Amygdala (tissue), 56 donors: ENCODE measurements at regions not wholly inside any gene's neighbourhood (a gene's known extent, or its start where the extent isn't known, plus 50 kb on each side); places are given as distances from the start of the nearest gene placed in this dataset.

Source experiments
- DNase-seq, 56 donors: peaks; one replicate each; lab custom pipeline; 2025; lab: John Stamatoyannopoulos, UW

DNA sequence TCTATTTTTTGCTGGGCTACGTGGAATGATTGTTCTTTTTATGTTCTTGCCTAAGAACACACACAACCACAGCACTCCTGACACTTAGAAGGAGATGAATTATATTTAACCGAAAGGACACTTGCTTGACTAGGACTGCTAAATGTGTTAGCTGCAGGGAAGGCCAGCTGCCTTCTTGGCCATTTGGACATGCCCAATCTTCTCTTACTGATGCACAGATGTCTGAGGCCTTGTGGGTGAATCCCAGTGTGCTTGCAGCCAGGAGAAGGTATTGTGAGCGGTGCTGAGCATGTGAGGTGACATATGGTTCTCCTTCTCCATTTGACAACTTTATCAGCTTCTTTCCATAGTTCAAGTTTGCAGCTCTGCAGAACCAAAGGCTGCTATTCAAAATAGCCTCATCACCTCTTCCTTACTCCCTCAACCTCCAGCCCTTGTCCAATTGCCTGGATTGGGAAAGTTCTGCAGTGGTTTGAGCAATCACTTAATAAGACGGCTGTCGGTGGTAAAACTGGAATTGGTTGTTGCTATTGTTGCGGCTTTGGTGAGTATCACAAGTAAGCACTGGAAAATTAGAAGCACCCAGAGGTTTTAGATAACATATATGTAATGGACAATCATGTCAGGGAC, 1113.3 kb downstream of the TSN start:
- DNase-seq = no peak

DNA sequence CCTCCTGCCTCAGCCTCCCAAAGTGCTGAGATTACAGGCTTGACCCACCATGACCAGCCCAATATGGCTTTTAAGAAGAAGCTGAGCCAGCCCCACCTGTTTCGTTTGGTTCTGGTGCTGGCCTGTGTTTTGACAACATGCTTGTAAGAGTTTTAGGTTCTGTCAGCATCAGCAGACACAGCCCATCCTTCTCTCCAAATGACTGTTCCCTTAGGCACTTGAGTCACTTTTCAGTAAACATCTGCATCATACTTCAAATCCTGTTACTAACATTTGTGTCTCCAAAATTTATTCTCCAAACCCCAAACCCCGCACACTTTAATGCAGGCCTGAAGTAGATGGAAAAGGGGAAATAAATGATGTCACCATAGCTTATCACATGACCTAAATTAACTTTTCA, 1118.5 kb downstream of the TSN start:
- DNase-seq = no peak

DNA sequence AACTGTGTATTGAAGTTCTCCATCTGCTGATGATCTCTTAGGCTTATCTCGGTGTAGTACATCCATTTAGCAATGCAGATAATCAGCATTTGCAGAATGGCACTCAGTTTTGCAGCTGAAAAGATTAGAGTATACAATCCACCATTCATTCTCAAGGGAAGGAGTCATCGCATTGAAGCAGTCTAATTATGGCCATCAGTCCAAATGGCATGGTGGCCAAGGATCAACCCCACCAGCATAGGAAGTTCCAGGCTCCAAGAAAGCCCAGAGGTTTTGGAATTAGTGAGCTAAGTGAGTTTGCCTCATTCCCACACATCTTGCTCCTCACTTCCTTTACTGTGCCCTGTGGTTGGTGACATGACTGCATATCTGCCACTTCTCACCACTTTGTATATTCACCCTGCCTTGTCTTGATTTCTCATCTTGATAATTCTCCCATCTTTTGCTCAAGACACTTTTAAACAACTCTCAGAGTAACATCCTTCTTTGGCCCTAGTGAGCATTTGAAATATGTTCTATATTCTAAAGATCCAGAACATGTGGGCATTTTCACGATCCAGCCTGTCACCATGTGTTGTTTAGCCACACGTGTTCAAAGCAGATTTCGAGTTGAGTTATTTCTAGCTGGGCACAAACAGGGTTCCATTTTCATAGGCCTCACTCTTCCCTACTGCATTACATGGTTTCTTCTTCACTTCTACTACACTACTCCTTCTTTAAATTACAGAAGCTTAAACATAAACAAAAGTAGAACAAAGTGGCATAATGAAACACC, 1119.8 kb downstream of the TSN start:
- no peak for DNase-seq

DNA sequence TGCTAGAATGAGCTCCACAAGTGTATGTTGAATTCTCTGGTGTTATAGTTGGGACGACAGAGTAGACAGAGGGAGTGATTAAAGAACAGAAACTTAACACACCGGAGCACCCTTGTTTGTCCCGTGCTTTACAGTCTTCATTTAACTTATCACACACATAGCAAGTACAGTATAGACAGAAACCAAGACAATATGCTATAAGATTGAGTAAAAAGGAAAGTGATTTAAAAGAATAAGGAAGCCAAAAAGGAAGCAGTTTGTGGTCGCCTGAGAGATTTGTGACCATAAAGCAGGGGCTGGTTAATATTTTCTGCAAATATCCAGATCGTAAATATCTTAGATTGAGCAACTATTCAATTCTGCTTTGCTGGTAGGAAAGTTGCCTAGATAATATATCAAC, 1128.4 kb downstream of the TSN start:
- DNase-seq = no peak

DNA sequence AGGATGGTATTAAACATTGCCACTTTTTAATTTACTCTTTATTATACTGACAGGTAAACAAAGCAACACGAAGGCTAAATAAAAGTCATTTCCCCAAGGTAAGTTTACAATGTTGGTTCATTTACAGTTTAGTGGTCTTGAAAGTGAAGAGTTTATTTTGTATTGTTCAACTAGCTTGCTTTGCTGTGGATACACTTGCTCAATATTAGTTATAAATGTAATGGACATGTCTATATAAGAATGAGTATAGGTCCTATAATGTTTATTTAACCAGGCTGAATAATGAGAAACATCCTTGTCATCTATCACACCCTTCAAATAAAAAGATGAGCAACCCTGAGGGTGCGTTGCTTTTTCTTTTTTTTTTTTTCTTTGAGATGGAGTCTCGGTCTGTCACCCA, 1129.4 kb downstream of the TSN start:
- DNase-seq = no peak

DNA sequence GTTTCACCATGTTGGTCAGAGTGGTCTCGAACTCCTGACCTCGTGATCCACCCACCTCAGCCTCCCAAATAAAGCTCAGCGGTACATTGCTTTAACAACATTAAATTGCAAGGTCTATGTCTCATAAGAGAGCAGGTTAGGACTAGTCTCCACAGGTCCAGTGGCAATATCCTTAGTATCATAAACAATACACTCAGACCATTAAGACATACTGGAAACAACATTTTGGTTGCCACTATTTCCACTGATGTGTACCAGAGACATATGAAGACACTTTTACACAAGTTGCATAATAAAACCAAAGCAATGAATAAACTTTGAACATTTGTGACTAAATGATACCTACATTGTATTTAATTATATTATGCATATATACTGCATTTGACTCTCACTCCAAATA, 1130.0 kb downstream of the TSN start:
- DNase-seq = no peak

DNA sequence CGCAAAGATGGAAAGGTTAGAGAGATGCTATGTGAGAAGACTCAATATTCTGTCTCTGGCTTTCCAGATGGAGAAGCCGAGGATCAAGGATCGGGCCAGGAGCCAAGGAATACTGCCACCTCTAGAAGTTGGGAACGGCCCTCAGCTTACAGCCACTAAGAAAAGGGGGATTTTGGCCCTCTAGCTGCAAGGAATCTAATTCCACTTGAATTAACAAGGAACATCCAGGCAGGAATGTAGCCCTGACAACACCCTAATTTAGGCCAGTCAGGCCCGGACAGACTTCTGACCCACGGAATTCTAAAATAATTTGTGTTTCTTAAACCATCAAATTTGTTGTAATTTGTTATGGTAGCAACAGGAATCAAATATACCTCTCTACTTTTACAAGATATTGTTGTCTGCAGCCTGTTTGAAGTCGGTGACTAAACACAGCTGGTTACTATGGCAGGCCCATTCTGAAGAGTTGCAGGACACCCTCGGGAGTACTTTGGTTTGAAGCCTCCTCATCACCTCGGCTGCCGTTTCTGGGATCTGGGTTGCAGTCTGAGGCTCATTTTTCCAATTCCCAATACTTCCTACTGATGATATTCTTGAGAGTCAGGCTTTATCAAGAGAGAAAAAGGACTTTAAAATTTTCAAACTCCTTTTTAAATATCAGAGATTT, 1131.2 kb downstream of the TSN start:
- DNase-seq = no peak

DNA sequence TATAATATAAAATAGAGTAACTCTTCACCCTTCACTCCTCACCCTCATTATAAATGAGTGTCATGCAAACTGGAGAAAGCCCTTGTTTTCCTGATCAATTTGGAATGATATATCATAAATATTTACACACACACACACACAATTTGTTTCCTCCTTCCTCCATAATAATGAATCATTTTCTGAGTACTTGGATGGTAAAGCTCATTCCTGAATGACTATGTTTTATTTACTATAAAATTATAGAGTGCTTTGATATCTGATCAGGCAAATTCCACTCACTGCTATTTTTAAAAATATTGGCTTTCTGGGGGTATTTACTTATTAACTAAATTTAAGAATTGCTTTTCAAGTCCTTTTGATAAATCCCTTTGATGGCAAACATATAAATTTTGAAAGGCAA, 1125.5 kb upstream of the CNTNAP5 start:
- DNase-seq = no peak

DNA sequence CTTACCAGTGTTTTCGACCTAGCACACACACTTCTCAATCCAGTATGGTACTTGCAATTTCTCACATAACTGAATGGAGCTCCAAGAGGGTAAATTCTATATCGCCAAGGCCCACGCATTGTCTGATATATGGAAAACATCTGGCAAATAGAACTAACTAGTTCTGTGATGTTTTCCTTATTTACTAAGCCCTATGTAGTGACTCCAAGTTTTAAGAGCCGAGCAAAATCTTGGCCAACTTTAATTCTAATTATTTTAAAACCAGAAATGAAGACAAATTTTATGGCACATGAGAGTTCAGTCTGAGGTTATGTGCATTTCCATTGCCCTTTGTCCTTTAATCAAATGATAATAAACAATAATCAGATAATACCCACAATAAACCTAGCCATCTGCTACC, 1119.7 kb upstream of the CNTNAP5 start:
- DNase-seq = no peak

DNA sequence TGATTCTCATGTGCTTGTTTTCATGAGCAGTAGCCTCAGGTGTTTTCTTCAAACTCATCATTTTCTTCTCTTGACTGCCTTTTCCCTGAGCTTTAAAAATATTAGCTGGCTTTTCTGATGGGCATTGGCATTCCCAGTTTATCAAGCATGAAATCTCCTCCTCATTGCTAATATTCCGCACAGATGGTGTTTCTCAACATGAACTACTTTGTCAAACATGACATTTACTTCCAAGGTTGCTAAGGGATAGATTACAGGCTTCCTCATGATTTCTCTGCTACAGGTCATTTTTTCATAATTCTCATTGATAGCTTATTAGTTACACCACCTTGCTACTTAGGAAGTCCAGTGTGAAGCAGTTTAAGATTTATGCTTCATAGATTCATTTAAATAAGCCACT, 1116.9 kb upstream of the CNTNAP5 start:
- no peak for DNase-seq

DNA sequence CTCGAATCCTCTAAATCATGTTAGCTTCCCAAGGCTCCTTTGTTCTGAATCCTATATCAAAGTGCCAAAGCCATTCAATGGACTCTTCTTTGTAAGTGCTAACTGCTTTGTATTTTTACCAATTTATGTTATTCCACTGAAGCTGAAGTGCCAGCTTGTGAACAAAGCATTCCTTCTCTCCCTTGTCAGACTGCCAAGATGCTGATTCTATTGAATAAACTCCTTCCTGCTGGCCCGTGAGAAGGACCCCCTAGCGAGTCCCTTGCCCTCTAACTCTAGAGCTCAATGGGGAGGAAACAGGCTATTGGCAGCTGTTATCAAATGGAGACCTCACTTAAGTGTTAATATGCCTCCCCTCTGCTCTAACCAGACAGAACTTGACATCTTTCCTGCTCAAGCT, 1097.9 kb upstream of the CNTNAP5 start:
- peak in 23 of 56 donors; percentile 1 to 55 (median 12) for DNase-seq

DNA sequence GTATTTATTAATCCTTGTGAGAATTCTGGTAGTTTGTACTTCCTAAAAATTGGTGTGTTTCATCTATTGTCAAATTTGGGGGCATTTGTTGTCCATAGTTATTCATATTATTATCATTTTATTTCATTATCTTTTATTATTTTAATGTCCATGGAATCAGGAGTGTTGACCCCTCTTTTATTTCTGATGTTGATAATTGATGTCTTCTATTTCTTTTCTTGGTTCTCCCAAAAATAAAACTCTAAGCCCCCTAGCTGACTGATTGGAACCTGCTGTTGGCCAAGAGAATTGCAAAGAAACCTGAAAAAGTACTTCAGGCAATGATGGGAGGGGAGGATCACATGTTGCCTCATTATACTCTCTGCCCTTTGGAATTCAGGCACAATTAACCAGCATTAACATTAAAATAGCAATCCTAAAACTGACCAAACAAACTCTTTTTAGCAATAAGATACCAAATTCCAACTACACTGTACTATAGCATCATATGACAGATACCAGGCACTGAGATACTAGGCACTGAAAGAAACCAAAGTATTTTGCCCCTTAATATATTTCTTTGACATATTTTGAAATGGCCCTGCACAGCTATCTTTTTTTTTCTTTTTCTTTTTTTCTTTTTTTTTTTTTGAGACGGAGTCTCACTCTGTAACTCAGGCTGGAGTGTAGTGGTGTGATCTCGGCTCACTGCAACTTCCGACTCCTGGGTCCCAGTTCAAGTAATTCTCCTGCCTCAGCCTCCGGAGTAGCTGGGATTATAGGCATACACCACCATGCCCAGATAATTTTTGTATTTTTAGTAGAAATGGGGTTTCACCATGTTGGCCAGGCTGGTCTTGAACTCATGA, 1097.2 kb upstream of the CNTNAP5 start:
- DNase-seq = no peak

DNA sequence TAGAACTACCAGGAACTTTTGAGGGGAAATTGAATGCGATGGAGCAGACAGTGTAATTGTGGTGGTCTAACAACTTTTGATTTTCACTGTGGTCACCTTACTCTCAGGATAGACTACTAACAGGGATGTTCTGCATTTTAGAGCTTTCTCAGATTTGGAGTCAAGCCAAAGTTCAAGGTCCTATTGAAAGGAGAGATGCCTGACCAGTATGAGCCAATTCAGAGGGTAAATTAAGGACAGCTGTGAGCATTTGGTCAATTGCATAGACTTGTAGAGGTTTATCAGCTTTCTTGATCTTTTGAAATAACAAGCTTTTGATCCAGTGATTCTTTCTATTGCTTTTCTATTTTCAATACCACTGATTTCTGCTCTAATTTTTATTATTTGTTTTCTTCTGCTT, 1095.7 kb upstream of the CNTNAP5 start:
- no peak for DNase-seq

DNA sequence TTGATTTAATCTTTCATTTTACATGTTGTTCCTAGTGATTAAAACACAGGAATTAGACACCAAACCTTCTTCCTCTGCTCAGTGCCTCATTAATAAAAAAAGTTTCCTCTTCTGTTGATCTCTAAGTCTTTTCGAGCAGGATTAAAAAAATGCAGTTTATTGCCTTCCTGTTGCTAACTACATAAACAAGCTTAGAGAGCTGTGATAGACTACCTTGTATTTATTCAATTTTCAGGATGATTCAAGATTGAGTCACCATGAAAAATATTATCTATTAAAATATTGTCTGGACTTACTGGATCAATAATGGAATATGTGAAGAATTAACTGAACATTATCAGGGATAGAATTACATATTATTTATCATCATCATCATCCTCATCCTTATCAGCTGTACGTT, 1089.6 kb upstream of the CNTNAP5 start:
- no peak for DNase-seq

DNA sequence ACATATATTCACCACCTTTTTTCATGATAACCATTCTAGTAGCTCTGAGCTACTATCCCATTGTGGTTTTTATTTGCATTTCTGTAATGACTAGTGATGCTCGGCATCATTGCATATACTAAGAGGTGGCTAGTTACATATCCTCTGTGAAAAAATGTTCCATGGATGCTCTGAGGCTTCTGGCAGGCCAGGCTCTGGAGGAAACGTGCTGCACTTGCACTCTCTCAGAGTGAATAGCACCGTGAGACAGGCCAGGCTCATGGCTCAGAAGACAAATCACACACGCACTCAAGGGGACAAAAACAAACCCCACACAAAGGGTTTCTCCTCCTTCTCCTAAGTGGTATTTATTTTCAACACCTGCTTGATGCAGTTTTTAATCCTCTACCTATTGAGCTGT, 1085.3 kb upstream of the CNTNAP5 start:
- no peak for DNase-seq

DNA sequence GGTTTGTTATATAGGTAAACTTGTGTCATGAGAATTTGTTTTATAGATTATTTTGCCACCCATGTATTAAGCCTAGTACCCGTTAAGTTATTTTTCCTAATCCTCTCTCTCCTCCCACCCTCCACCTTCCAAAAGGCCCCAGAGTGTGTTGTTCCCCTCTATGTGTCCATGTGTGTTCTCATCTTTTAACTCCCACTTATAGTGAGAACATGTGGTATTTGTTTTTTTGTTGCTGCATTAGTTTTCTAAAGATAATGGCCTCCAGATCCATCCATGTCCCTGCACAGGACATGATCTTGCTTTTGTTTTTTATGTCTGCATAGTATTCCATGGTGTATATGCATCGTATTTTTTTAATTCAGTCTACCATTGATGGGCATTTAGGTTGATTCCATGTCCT, 1075.6 kb upstream of the CNTNAP5 start:
- DNase-seq = no peak

DNA sequence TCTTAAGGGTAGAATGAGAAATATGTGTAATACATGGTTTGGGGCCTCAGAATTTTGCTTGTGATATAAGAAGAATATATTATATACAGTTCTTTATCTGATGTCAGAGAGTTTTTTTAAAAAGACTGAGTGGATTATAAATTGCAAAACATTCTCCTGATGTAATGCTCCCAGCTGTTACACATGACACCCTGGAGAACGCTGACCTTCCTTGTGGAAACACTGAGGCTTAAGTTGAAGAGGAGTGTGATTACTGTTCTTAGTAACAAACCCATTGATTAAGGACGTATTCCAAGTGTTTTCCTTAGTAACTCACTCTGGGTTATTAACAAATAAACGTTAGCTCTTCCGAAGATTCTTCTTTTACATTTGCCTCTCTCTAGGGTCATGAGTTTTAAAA, 1069.3 kb upstream of the CNTNAP5 start:
- no peak for DNase-seq

DNA sequence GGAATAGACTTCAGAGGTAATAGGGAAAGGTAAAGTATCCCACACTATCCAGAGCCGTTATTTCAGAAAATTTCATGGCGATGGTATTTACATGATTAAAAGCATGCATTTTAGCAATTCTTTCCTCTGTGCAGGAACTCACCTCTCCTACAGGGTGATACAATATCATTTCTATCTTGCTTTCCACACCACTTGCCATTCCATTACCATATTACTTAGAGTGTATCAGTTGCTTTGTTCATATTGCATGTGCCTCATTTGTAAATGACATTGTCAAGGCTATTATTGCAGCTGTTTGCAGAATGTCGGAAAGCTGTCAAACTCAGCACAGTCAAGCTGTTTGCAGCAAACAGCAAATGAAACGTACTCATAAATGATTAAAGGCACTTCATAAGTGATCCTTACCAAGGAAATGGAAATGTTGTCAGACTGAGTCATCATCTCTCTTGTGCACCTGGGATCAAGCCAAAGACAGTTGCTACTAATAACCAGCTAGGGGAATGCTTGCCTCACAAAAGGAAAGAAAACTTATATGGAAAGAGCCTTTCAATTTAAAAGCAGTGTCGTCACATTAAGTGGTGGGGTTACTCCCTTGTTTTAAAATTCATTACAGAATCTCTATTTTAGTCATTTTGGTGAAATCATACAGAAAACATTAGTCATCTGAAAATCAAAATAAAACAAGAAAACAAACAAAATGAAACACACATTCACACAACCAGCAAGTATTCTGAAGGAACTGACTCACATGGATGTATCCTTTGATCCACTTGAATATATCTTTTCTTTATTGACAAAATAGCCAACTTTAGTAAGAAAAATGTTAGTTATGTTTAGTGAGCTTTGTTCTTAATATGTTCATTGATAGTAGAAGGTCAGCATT, 1064.1 kb upstream of the CNTNAP5 start:
- DNase-seq = no peak

DNA sequence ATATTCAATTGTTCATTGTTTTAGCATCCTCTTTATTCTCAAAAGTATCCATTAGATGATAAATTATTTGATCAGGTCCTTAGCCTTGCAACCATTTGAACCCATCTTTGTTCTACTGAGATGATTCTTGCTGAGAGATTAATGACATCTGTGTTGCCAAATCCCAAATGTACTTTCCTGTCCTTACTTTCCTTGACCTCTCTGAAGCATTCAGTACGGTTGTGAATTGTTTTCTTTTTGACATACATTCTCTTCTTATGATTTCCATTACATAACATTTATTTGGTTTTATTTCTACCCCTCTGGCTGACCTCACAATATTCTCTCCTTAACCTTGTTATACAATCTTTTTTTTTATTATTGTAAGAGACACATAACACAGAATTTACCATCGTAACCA, 1058.6 kb upstream of the CNTNAP5 start:
- no peak for DNase-seq

DNA sequence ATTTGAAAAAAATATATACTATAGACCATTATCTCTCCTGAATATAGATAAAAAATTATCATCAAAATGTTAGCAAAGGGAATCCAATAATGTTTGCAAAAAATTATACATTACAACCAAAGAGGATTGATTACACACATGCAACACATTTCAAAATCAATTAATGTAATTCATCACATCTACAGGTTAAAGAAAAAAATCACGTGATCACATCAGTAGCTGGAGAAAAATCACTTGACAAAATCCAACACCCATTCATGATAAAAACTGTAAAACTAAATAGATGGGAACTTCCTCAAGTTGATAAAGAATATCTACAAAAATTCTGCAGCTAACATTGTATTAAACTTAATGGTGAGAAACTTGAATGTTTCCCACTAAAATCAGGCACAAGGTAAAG, 1047.5 kb upstream of the CNTNAP5 start:
- DNase-seq = no peak
